ENCODE measurements at regions not wholly inside any gene's neighbourhood (a gene's known extent, or its start where the extent isn't known, plus 50 kb on each side); places are given as distances from the start of the nearest gene placed in this dataset.

DNA sequence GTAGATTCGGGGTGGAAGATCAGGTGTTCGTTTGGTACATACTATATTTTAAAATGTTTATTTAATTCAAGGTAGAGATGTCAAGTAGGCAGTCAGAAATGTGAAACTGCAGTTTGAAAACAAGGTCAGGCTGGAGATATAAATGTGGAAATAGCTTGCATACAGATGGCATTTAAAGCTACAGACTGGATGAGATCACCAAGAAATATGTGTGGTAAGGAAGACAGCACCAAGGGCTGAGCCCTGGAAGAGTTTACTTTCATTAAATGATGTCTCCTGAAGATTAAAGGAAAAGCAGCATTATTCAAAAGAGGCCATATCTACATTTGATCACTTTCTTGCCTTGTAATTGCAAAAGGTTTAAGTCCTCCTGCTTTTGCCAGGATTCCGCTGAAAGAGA is 271.3 kb downstream of the PTBP2 start:
- DNase-seq (ENCODE audit: low read depth in 2 of 2, low spot score in 1 of 2), result no peak

DNA sequence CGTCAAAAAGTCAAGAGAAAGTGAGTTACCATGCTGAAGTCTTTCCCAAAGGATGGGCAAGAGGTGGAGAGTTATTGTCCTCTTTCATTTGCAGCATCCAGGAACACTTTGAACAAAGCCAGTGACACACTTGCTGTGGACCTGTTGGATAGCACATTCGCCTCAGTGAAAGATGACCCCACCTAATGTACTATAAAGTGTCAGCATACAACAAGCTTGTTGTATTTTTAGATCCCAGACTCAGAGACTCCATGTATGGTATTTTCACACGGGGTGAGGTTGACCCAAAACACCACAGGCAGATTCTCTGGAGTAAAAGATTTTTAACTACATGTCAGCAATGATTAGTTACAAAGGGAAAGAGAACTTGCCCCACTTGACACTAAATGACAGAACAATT is 273.8 kb downstream of the PTBP2 start:
- no peak for DNase-seq (ENCODE audit: low read depth in 2 of 2, low spot score in 1 of 2)

DNA sequence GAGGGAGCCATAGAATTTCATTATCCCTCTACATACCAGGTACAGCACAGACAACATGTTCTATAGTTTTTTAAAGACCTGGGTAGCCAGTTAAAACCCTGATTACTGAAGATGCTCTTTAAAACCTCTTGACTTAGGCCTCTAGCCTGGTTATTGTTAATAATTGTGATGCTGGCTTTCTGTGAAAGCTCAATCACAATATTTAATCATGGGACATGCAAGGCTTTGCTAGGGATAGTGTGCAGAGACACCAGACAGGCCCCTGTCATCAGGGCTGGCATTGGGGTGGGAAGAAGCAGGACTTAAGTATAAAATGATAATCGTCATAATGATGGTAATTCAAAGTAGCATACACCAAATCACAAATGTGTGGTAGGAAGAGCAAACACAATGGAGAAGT is 274.4 kb downstream of the PTBP2 start:
- no peak for DNase-seq (ENCODE audit: low read depth in 2 of 2, low spot score in 1 of 2)

DNA sequence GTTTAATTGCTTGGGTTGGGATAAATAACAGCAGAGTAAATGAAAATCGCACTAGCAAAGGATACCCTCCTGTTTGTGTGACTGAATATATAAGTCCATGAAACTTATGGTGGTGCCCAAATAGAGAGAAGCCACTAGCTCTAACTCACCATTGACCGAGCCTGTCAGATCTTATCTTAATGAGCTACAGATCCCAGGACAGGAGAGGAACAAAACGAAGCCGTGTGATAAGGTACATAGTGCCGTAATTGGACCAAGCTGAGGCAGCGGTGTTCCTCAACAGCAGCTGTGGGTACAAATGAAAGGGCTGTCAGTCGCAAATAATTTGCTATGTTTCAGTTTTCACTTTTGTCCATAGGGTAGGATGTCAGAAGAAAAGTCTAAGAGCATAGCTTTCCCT is 276.1 kb downstream of the PTBP2 start:
- DNase-seq (ENCODE audit: low read depth in 2 of 2, low spot score in 1 of 2), result no peak

DNA sequence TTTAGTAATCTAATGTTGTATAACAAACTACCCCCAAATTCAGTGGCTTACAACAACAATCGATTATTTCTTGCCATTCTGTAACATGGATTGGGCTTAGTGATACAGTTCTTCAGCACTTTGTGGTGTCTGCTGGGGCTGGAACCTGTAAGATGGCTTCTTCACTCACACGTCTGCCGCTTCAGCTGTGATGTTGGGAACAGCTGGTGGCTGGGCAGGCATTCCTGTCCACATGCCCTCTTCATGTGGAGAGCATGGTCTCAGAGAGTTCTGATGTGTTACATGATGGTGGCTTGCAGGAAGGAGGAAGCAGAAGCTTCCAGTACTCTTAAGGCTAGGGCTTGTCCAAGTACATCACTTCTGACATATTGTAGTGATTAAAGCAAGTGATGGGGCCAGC is 276.9 kb downstream of the PTBP2 start:
- no peak for DNase-seq (ENCODE audit: low read depth in 2 of 2, low spot score in 1 of 2)

DNA sequence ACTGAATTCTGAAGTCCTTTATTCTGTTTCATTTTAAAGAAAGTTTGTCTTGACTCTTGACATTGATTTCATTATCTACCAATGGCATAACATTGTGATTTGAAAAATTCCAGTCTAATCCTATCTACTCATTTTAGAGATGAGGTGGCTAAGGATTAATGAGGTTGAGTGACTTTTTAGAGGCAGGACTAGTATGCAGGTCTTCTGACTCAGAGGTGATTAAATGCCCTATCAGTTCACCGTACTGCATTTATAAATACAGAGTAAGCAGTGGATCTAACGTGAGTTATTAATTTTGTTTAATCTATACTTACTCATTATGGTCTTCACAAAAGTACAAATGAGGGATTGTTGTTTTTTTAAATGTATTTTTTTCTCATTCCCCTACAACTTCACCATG is 277.6 kb downstream of the PTBP2 start:
- DNase-seq (ENCODE audit: low read depth in 2 of 2, low spot score in 1 of 2), result no peak

DNA sequence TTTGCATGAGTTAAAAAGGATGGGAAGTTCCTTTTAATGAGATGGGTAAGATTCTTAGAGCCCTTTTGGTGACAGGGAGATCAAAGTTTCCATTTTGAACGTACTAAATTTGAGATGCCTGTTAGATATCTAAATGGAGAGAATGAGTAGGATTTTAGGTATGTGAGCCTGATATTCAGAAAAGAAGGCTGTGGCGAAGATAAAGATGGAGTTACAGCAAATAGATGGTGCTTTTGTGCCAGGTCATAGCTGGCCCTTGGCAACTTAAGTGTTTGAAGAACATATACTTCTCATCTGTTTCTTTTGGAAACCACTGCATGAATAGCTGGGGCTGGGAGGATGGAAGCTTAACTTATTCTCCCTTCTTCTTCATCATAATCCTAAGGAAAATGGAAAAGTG is 282.5 kb downstream of the PTBP2 start:
- DNase-seq (ENCODE audit: low read depth in 2 of 2, low spot score in 1 of 2), result no peak

DNA sequence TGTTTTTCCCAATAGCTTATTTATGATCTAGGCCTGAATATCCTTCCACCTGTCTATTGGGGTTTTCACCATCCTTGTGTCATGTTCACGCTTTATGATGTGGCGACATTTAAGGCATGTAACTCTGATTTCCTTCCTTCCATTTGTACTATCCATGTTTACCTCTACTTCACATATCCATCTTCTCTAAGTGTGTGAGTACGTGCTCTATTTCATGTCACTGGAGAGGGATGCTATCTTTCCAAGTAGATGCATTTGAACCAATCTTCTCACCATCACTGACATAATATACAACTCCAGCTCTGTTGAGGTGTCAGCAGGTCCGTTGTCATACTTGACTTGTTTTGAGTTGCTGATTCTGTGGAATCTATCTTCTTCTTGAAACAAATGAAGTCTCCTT is 283.2 kb downstream of the PTBP2 start:
- DNase-seq (ENCODE audit: low read depth in 2 of 2, low spot score in 1 of 2), result no peak

DNA sequence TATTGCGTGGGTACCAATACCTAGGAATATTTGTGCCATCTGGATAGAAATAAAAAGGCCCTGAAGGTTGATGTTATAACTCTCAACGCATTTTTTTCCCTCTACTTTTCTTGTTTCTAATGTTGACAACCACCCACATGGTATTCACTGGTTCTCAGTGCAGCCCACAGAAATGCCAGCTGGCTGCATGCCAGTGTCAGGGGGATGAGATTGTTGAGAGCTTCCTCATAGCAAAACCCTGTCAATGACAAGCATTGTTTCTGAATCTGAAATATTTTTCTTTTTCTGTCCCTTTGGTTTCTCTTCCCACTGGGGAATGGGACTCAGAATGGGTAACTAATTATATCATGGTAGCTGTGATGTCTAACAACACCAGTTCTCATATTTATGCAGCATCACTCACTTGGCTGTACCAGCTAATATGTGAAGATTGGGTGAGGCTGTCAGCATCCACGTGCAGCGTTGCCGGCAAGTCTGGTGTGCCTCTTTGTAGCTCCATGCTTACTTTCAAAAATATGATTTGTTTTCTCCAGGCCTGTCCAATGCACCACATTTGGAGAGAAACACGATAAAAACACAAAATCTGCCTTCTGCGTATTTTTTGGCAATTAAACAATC is 284.6 kb downstream of the PTBP2 start:
- DNase-seq (ENCODE audit: low read depth in 2 of 2, low spot score in 1 of 2), result no peak

DNA sequence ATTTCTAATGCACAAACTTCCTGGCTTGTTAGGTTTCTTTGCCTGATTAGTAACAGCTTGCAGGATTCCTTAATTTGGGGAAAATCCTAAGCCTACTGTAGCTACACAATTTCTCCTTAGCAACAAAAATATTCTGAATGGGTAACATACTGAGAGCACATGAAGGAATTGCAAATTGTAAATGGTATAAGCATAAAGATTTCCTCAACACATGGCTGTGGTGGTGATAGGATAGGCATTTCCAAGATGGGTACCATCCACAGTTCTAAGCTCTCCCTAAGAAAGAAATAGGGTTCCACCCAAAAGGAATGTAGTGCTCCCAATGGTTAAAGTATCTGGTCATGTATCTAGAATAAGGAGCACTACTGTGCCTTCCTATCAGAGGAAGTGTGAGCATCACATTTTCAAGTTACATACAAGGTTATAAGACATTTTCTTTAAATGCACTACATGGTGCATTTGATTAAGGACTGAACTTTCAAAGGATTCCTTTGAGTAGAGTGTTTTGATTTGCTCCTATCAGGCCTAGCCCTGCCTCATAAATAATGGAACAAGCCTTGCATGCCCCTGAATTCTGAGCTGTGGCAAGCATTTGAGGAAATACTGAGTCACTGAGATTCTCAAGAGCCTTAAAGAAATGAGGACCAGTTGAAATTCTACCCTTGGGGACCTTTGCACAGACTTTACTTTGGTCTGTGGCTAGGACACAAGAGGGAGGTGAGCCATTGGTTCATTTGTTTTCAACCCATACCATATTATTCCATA is 286.4 kb downstream of the PTBP2 start:
- no peak for DNase-seq (ENCODE audit: low read depth in 2 of 2, low spot score in 1 of 2)

DNA sequence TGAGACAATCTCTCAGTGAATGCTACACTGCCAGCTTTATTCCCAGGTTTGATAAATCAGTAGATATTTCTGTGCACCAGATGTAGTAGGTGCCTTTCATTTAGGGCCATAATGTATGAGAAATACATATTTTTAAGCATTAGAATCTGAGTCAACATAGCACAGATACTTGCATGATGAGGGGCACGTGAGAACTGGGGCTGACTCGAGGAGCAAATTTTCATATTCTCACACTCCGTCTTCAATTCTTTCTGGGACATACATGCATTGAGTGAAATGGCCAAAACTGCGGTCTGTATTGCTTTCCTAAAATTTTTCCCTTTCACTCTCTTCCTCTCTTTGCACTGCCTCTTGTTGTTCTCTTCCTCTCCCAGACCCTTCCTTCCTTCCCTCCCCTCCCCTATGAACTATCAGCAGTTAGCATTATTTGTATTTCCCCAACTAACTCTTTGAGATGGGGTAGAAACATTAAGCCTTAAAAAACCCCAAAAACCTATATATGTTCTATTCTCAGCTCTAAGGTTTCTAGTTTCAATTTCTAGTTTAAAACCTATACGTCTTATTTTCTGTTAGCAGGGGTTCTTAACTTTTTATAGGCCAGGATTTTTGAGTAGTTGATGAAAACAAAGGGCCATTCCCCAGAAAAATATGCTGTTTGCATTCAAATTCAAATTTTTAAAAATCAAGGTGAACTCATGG is 289.1 kb downstream of the PTBP2 start:
- no peak for DNase-seq (ENCODE audit: low read depth in 2 of 2, low spot score in 1 of 2)

DNA sequence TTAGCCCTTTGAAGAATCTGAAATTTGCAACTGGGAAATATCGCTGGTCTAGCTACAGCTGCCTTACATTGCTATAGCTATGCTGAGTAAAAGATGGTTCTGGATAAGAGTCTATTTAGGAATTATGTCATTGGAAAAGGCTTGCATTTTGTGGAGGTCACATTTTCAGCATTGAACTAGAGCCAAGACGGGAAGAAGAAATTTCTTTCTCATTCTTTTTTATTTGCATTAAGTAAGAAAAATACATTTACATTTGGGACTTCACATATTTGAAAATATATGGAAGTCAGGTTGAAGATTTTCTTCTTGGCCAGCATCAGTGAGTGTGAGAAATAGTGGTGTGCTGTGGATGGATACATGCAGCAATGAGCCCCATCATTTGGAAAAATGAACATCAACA is 291.6 kb downstream of the PTBP2 start:
- DNase-seq (ENCODE audit: low read depth in 2 of 2, low spot score in 1 of 2), result no peak

DNA sequence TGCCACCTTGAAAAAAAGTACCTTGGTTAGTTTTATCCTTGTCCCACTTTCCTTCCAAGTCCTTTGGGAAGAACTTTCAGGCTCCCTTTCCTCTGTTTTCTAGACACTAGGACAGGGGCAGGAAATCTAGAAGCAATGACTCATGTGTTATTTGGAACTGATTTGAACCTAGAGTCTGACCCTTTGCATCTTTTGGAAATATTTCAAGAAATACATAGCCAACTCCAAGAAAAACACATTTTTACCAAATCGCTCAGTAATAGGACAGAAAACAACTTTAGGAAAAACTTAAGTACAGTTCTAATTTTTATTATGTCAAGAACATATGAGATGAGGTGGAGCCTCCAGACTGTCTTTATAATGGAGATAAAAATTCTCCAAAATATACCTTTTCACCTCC is 292.4 kb downstream of the PTBP2 start:
- DNase-seq (ENCODE audit: low read depth in 2 of 2, low spot score in 1 of 2), result no peak

DNA sequence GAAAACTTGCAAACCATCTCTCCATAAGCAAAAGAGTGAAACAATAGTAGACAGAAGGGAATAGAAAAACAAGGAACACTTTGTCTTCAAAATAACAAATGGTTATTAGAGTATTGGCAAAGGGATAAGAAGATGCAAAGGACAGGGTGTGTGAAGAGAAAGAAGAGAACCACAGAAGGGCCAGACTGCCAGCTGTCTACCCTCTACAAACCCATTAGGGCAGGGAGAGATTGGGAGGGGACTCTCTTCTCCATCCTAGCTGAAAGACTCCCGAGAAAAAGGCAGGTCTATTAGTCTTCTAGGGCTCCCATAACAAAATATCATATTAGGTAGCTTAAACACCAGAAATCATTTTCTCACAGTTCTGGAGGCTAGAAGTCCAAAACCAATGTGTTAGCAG is 292.8 kb downstream of the PTBP2 start:
- no peak for DNase-seq (ENCODE audit: low read depth in 2 of 2, low spot score in 1 of 2)

DNA sequence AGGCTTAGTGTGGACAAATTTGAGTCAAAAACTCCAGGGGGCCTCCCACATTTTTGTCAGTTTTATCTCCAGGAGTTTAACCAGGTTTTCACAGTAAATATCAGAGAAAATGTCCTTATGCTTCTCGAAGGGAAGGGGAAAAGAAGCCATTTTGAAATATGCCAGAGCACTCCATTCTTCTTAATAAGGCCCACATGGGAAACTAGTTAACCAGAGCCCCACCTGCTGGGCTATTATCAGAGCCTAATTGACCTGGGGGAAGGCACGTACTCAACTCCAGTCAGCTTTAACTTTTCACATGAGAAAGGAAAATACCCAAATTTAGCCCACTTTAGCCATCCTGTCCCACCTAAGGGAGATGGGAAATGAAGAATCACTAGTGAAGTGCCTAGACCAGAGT is 296.3 kb downstream of the PTBP2 start:
- no peak for DNase-seq (ENCODE audit: low read depth in 2 of 2, low spot score in 1 of 2)

Data from stimulated activated CD8-positive, alpha-beta memory T cell treated with anti-CD3 and anti-CD28 coated beads, Interleukin-4, amount 100 ng/mL, for 1 hour (primary cell).